Naive thymus-derived CD8-positive, alpha-beta T cell (primary cell): ENCODE measurements at regions not wholly inside any gene's neighbourhood (a gene's known extent, or its start where the extent isn't known, plus 50 kb on each side); places are given as distances from the start of the nearest gene placed in this dataset.

Source experiments
- ATAC-seq, 2 donors: fragments of 150-1000 bp; cut with Tn5 transposase in 1 of 2; sonication (Bioruptor Pico), chemical (Tn5 transposase) in 1 of 2; 1 replicate in 1 of 2; 2 replicates in 1 of 2; pipeline ENCODE4 v1.10.0; 2021; ENCODE audit warnings: mild to moderate bottlenecking in 2 of 2, moderate library complexity in 2 of 2
- POLR2A ChIA-PET: fragments of 350-600 bp; sonication (Branson Sonifier 250); formaldehyde crosslinking; loops from one replicate; lab custom pipeline; 2021; ENCODE audit warnings: antibody characterized with exemption; lab: Charles Lee
- DNase-seq, 10 donors: peaks; one replicate each; pipeline versions ENCODE4 v3.0.0 to v3.0.0-alpha.2; 2020 to 2022
- H3K27ac Mint-ChIP-seq, 10 donors: one replicate each; pipeline ENCODE4 v1.8.0; 2020 to 2022; ENCODE audit warnings: mild to moderate bottlenecking in 10 of 10, mixed read lengths in 10 of 10, moderate library complexity in 4 of 10, inconsistent platforms in 1 of 10
- H3K27me3 Mint-ChIP-seq, 5 donors: one replicate each; pipeline ENCODE4 v1.8.0; 2021 to 2022; ENCODE audit warnings: mixed read lengths in 5 of 5
- H3K36me3 Mint-ChIP-seq, 3 donors: one replicate each; pipeline ENCODE4 v1.8.0; 2020 to 2022; ENCODE audit warnings: mixed read lengths in 3 of 3, mild to moderate bottlenecking in 2 of 3, inconsistent platforms in 1 of 3
- H3K4me1 Mint-ChIP-seq, 4 donors: one replicate each; pipeline ENCODE4 v1.8.0; 2021 to 2022; ENCODE audit warnings: mixed read lengths in 4 of 4
- H3K4me3 Mint-ChIP-seq, 10 donors: one replicate each; pipeline ENCODE4 v1.8.0; 2020 to 2022; ENCODE audit warnings: mild to moderate bottlenecking in 10 of 10, mixed read lengths in 10 of 10, moderate library complexity in 6 of 10, inconsistent platforms in 1 of 10
- H3K9me3 Mint-ChIP-seq, 9 donors: one replicate each; pipeline ENCODE4 v1.8.0; 2020 to 2022; ENCODE audit warnings: mixed read lengths in 9 of 9, mild to moderate bottlenecking in 3 of 9, inconsistent platforms in 1 of 9, moderate library complexity in 1 of 9

DNA sequence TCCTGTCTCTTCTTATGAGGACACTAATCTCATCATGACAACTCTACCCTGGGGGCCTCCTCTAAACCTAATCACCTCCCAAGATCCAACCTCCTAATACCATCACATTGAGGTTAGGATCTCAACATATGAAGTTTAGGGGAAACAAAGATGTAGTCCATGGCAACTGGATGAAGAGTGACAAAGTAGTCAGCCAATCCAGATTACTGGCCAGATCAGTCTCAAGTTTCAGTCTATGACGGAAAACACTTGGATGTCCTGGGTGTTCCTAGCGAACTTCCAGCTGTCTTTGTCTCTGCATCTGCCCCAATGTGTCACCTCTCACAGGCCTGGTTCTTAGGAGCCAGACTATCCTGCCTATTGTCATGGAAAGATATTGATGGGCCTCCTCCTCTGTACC lies 630.8 kb downstream of the AACS start:
- H3K4me1 Mint-ChIP-seq, result no peaks in the 10 kb centered on the region
- H3K36me3 Mint-ChIP-seq, result no peaks in the 10 kb centered on the region
- POLR2A ChIA-PET, result no interaction called here
- H3K9me3 Mint-ChIP-seq, result peaks cover 0 to 29% (median 0%) of the 10 kb centered on the region in 9 donors
- peaks cover 0 to 6% (median 0%) of the 10 kb centered on the region in 5 donors for H3K27me3 Mint-ChIP-seq
- no peak for DNase-seq
- H3K4me3 Mint-ChIP-seq, result no peak overlapping the region
- no peak for ATAC-seq
- H3K27ac Mint-ChIP-seq, result no peak overlapping the region

DNA sequence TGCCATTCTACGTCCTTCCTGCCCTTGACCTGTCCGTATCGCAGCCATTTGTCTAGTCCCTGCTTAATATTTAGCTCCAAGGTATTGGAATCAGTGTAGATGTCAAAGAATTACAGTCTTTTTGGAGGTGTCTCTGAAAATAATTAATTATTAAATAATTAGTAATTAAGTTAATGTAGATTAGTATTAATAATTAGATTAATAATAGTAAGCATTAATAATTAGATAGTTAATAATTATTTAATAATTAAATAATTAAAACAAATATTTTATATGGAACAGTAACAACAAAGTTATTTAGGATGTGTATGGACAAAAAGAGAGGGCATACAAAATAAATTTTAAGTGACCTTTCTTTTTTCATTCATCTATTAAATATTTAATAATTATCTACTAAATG lies 639.6 kb downstream of the AACS start:
- peaks cover 5 to 23% (median 10%) of the 10 kb centered on the region in 9 donors for H3K9me3 Mint-ChIP-seq
- H3K4me1 Mint-ChIP-seq, result no peaks in the 10 kb centered on the region
- H3K27ac Mint-ChIP-seq, result no peak overlapping the region
- no peak overlapping the region for H3K4me3 Mint-ChIP-seq
- POLR2A ChIA-PET, result no interaction called here
- DNase-seq (no peak), ATAC-seq (no peak)
- peaks cover 0 to 6% (median 3%) of the 10 kb centered on the region in 5 donors for H3K27me3 Mint-ChIP-seq
- no peaks in the 10 kb centered on the region for H3K36me3 Mint-ChIP-seq

DNA sequence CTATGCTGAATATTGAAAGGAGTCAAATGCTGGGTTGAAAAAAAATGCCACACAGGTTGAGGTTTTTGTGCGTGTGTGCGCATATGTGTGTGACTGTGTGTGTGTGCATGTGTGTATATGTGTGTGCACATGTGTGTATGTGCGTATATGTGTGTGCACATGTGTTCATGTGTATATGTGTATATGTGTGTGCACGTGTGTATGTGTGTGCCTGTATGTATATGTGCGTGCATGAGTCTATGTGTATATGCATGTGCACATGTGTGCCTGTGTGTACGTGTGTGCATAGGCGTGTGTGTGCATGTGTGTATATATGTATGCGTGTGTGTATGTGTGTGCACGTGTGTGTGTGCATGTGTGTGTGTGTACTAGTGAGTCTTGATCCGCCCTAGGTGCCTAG lies 655.7 kb downstream of the AACS start:
- no peak overlapping the region for H3K27ac Mint-ChIP-seq
- peaks cover 5 to 37% (median 18%) of the 10 kb centered on the region in 9 donors for H3K9me3 Mint-ChIP-seq
- H3K27me3 Mint-ChIP-seq, result peaks cover 0 to 8% (median 0%) of the 10 kb centered on the region in 5 donors
- no peaks in the 10 kb centered on the region for H3K4me1 Mint-ChIP-seq
- ATAC-seq (no peak), DNase-seq (no peak)
- peaks cover 0 to 10% (median 4%) of the 10 kb centered on the region in 3 donors for H3K36me3 Mint-ChIP-seq
- POLR2A ChIA-PET, result no interaction called here
- H3K4me3 Mint-ChIP-seq, result no peak overlapping the region

DNA sequence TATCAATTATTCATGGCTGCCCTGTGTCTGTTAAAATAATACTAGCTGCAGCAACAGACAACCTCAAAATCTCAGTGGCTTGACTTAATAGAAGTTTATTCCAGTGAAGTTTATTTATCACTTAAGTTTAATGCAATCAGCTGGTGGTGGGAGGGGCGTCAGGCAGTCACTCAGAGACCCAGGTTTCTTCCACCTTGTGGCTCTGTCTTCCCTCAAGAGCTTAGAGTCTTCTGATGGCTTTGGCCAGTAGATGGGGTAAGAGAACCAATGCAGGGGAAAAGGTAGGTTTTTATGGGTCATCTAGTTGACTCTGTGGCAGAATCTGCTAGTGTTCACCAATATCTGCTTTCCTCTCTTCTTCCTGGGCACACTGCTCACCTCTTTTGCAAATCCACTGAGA lies 668.9 kb downstream of the AACS start:
- DNase-seq (no peak), ATAC-seq (no peak)
- no peaks in the 10 kb centered on the region for H3K27me3 Mint-ChIP-seq
- peaks cover 0 to 14% (median 0%) of the 10 kb centered on the region in 3 donors for H3K36me3 Mint-ChIP-seq
- no peak overlapping the region for H3K27ac Mint-ChIP-seq
- POLR2A ChIA-PET, result no interaction called here
- no peaks in the 10 kb centered on the region for H3K4me1 Mint-ChIP-seq
- H3K9me3 Mint-ChIP-seq, result peaks cover 0 to 32% (median 17%) of the 10 kb centered on the region in 9 donors
- H3K4me3 Mint-ChIP-seq, result no peak overlapping the region

DNA sequence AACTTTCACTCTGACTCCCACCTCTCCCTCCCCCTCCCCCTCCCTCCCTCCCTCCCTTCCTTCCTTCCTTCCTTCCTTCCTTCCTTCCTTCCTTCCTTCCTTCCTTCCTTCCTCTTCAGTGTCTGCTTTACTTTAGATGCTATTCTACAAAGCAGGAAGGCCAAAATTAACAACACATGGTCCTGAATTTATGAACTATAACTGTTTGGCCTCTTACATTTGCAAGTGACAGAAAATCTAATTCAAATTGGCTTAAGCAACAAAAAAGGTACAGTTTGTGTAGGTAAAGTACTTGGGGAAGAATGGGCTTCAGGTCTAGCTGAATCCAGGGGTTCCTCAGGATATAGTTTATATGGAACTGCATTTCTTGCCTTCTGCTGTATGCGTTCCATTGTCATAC lies 673.0 kb downstream of the AACS start:
- Mint-ChIP-seq H3K4me1 (no peaks in the 10 kb centered on the region), H3K27ac (no peak overlapping the region), H3K36me3 (peaks cover 0 to 18% (median 0%) of the 10 kb centered on the region in 3 donors), H3K9me3 (peaks cover 0 to 43% (median 17%) of the 10 kb centered on the region in 9 donors), H3K4me3 (no peak overlapping the region), H3K27me3 (peaks cover 0 to 4% (median 0%) of the 10 kb centered on the region in 5 donors)
- no peak for ATAC-seq
- POLR2A ChIA-PET, result no interaction called here
- DNase-seq, result no peak

DNA sequence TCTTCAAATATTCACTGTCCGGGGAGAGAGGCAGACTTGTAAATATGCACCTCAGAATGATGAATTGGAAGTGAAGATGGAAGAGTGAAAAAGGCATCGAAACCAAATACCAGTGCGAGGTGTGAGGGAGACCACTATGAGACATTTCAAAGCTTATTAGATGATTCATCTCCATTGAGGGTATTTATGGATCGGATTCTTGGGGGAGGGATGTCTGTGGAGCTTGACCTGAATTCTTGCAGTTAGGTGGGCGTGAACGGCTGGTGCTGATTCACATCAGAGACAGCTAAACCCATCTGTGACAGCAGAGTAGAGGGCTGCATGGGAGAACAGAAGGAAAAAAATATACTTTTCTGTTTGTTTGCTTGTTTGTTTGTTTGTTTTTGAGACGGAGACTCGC lies 677.2 kb downstream of the AACS start:
- ATAC-seq (no peak), DNase-seq (no peak)
- no peaks in the 10 kb centered on the region for H3K4me1 Mint-ChIP-seq
- no peak overlapping the region for H3K27ac Mint-ChIP-seq
- H3K4me3 Mint-ChIP-seq, result no peak overlapping the region
- POLR2A ChIA-PET, result no interaction called here
- H3K36me3 Mint-ChIP-seq, result peaks cover 0 to 4% (median 0%) of the 10 kb centered on the region in 3 donors
- H3K9me3 Mint-ChIP-seq, result peaks cover 0 to 21% (median 10%) of the 10 kb centered on the region in 9 donors
- H3K27me3 Mint-ChIP-seq, result peaks cover 0 to 8% (median 0%) of the 10 kb centered on the region in 5 donors

DNA sequence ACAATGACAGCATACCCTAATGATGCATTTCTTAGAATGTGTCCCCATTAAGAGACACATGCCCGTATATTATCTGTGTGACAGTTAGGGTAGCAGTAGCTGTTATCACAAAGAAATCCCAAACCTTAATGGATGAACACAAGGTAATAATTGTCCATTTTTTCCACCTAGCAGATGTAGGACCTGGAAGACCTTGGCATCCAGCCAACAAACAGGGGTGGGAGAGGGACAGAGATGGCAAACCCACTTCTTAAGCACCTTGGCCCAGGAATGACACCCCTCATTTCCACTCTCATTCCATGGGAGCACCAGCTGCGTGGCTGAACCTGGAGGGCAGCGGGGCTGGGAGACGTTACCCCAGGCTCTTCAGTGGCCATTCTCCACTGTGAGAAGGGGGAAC lies 679.0 kb downstream of the AACS start:
- no peak for ATAC-seq
- peaks cover 0 to 4% (median 0%) of the 10 kb centered on the region in 3 donors for H3K36me3 Mint-ChIP-seq
- H3K4me3 Mint-ChIP-seq, result no peak overlapping the region
- H3K27me3 Mint-ChIP-seq, result peaks cover 0 to 8% (median 0%) of the 10 kb centered on the region in 5 donors
- no peak for DNase-seq
- POLR2A ChIA-PET, result no interaction called here
- peaks cover 0 to 21% (median 8%) of the 10 kb centered on the region in 9 donors for H3K9me3 Mint-ChIP-seq
- H3K4me1 Mint-ChIP-seq, result no peaks in the 10 kb centered on the region
- H3K27ac Mint-ChIP-seq, result no peak overlapping the region

DNA sequence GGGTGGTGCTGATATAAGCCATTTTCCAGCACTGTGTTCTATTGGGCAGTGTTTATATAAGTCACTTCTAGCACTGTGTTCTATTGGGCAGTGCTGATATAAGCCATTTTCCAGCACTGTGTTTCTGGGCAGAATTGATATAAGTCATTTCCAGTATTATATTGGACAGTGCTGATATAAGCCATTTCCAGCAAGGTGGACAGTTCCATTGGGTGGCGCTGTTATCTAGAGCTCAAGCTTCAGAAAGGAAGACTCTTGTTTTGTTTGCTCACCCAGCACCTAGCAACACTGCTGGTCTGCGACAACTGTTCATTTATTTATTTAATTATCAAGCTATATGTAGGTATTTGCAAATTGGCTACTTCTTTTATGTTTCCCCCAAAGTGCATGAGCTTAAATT lies 690.3 kb downstream of the AACS start:
- no peaks in the 10 kb centered on the region for H3K4me1 Mint-ChIP-seq
- POLR2A ChIA-PET, result no interaction called here
- H3K9me3 Mint-ChIP-seq, result peaks cover 0 to 9% (median 2%) of the 10 kb centered on the region in 9 donors
- no peaks in the 10 kb centered on the region for H3K36me3 Mint-ChIP-seq
- H3K27me3 Mint-ChIP-seq, result peaks cover 0 to 11% (median 0%) of the 10 kb centered on the region in 5 donors
- no peak for DNase-seq
- H3K4me3 Mint-ChIP-seq, result no peak overlapping the region
- no peak overlapping the region for H3K27ac Mint-ChIP-seq
- no peak for ATAC-seq

DNA sequence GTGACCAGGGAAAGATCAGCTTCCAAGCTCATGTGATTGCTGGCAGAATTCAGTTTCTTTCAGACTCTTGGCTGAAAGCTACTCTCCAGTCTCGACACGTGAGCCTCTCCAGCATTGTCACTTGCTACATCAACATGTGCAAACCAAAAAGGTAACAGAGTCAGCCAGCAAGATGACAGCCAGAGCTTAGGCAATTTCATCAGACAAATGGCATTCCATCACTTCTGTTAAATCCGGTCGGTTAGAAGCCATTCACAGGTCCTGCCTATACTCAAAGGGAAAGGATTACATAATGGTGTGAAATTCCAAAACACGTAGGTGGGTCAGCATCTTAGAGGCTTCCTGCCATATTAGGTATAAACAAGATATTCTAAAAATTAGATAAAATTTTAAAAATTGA lies 700.9 kb downstream of the AACS start:
- DNase-seq, result no peak
- no peaks in the 10 kb centered on the region for H3K4me1 Mint-ChIP-seq
- H3K36me3 Mint-ChIP-seq, result no peaks in the 10 kb centered on the region
- H3K27ac Mint-ChIP-seq, result no peak overlapping the region
- peaks cover 0 to 2% (median 0%) of the 10 kb centered on the region in 9 donors for H3K9me3 Mint-ChIP-seq
- ATAC-seq, result no peak
- H3K4me3 Mint-ChIP-seq, result no peak overlapping the region
- no peaks in the 10 kb centered on the region for H3K27me3 Mint-ChIP-seq
- POLR2A ChIA-PET, result no interaction called here

DNA sequence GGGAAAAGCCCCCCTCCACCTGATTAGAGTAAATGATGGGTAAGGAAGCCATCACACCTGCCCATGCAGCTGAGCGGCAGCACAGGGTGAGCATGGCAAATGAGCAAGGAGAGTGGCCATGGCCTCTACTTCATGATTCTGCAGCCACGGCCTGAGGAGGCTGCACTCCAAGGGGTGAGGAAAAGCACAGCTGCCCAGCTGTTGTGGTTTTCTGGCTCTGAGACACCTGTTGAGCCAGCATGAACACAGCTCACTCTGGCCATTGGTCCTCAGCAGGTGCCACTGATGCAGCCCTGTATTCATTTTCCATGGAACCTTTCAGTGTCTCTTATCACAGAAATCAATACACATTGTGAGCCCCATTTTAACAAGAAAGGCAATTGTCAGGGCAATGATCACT lies 707.2 kb downstream of the AACS start:
- DNase-seq, result no peak
- H3K27ac Mint-ChIP-seq, result no peak overlapping the region
- no peak overlapping the region for H3K4me3 Mint-ChIP-seq
- H3K27me3 Mint-ChIP-seq, result peaks cover 0 to 8% (median 0%) of the 10 kb centered on the region in 5 donors
- H3K4me1 Mint-ChIP-seq, result no peaks in the 10 kb centered on the region
- no peak for ATAC-seq
- POLR2A ChIA-PET, result no interaction called here
- peaks cover 0 to 3% (median 0%) of the 10 kb centered on the region in 9 donors for H3K9me3 Mint-ChIP-seq
- no peaks in the 10 kb centered on the region for H3K36me3 Mint-ChIP-seq

DNA sequence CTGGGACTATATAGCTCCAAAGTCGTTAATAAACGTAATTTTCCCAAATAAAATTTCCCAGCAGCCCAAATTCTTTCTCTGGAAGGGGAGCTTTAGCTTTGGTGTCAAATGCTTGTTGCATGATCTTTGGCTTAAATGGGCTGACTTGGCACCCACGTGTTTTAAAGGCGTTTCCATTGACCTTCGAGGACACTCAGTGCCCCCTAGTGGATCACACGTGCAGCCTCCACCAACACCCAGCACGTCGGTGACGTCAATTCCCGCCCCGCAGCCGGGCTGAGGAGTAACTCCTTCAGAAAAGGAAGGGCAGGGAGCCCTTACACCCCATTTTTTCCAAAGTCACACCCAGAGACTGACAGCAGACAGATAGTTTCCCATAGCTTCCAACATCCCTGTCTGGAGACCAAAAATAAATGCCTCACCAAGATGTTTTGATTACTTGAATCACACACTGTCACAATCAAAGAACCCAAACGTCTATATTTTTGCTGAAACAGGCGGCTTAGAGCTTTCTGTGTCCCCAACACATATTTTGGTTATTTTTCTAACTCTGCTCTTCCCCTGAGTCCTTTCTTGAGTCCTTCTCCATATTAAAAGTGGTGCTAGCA lies 707.9 kb downstream of the AACS start:
- no peak for DNase-seq
- no peaks in the 10 kb centered on the region for H3K4me1 Mint-ChIP-seq
- no peak for ATAC-seq
- peaks cover 0 to 8% (median 0%) of the 10 kb centered on the region in 5 donors for H3K27me3 Mint-ChIP-seq
- no peaks in the 10 kb centered on the region for H3K36me3 Mint-ChIP-seq
- POLR2A ChIA-PET, result no interaction called here
- no peak overlapping the region for H3K27ac Mint-ChIP-seq
- no peak overlapping the region for H3K4me3 Mint-ChIP-seq
- H3K9me3 Mint-ChIP-seq, result peaks cover 0 to 3% (median 0%) of the 10 kb centered on the region in 9 donors

DNA sequence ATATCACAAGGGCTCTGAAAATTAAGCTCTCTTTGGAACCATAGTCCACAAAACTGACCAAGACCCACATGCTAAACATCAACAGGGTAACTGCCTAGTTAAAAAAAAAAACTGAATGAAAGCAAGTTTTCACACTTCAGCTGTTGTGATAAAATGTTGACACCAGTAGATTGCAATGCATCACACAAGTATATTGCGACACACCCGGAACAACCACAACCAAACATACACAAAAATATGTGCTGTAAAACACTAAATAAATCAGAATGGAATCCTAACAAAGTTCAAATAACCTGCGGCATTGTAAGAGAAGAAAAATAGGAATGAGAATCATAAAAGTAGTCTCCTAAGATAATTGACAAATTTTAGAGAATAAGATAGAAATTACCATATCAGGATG lies 710.3 kb downstream of the AACS start:
- POLR2A ChIA-PET, result no interaction called here
- ATAC-seq (no peak), DNase-seq (no peak)
- Mint-ChIP-seq H3K27ac (no peak overlapping the region), H3K9me3 (peaks cover 0 to 3% (median 0%) of the 10 kb centered on the region in 9 donors), H3K36me3 (no peaks in the 10 kb centered on the region), H3K4me3 (no peak overlapping the region), H3K27me3 (peaks cover 0 to 8% (median 0%) of the 10 kb centered on the region in 5 donors), H3K4me1 (no peaks in the 10 kb centered on the region)

DNA sequence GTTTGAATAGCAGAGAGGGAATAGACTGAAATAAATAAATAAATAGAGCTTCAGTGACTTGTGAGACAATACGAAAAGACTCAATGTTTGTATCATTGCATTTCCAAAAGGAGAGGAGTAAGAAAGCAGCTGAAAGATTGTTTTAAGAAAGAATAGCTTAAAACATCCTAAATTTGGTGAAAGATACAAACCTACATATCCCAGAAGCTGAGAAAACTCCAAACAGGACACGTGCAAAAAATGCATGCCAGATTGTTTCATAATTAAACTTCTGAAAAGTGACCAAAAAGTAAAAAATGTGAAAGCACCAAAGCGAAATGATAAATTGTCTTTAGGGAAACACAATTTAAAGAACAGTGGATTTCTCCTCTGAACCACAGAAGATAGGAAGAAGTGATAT lies 711.0 kb downstream of the AACS start:
- Mint-ChIP-seq H3K27me3 (peaks cover 0 to 8% (median 0%) of the 10 kb centered on the region in 5 donors), H3K4me1 (no peaks in the 10 kb centered on the region), H3K36me3 (no peaks in the 10 kb centered on the region), H3K27ac (no peak overlapping the region), H3K4me3 (no peak overlapping the region), H3K9me3 (peaks cover 0 to 3% (median 0%) of the 10 kb centered on the region in 9 donors)
- DNase-seq, result no peak
- ATAC-seq, result no peak
- POLR2A ChIA-PET, result no interaction called here

DNA sequence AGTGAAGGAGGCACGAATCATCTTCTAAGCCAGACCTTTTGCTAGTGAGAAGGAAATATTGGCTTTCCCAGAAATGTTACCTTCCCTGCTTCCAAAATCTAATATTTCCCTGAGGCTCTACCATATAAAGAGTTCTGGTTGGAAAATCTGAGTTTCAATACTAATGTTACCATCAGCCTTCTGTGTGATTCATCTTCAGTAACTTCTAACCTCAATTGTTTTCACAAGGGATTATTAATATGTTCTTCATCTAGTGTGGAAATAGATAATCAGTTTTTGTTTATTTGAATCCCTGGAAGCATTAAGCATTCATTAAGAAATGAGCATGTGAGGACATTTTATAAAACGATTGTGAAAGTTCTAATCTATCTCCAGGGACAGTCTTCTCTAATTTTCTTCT lies 720.9 kb downstream of the AACS start:
- H3K4me1 Mint-ChIP-seq, result no peaks in the 10 kb centered on the region
- no peaks in the 10 kb centered on the region for H3K36me3 Mint-ChIP-seq
- H3K4me3 Mint-ChIP-seq, result no peak overlapping the region
- no peak overlapping the region for H3K27ac Mint-ChIP-seq
- DNase-seq, result no peak
- H3K9me3 Mint-ChIP-seq, result peaks cover 0 to 17% (median 10%) of the 10 kb centered on the region in 9 donors
- ATAC-seq, result no peak
- H3K27me3 Mint-ChIP-seq, result peaks cover 0 to 4% (median 0%) of the 10 kb centered on the region in 5 donors
- POLR2A ChIA-PET, result no interaction called here
